Testis (tissue), 2 donors: ENCODE measurements at regions not wholly inside any gene's neighbourhood (a gene's known extent, or its start where the extent isn't known, plus 50 kb on each side); places are given as distances from the start of the nearest gene placed in this dataset.

ENCODE experiments used
- POLR2A ChIP-seq: fragments of 450-650 bp; IDR thresholded peaks from one replicate; pipeline ENCODE4 v1.6.1; 2017; ENCODE audit warnings: antibody characterized with exemption, mild to moderate bottlenecking, moderate library complexity
- TF ChIP-seq, protein P1 (sequence below), 3 experiments: fragments of 450-650 bp in 2 of 3; fragments of 200-600 bp in 1 of 3; sonication (generic) in 1 of 3; IDR thresholded peaks; one replicate each; pipeline ENCODE4 v1.5.1; 2016 to 2019; ENCODE audit warnings: antibody characterized with exemption in 3 of 3, mild to moderate bottlenecking in 2 of 3, moderate library complexity in 1 of 3

GRCh38 chrX:81957900-81958545 lies 756.1 kb downstream of the SH3BGRL start:
- TF ChIP-seq POLR2A: no peak
- TF ChIP-seq, protein P1, sequence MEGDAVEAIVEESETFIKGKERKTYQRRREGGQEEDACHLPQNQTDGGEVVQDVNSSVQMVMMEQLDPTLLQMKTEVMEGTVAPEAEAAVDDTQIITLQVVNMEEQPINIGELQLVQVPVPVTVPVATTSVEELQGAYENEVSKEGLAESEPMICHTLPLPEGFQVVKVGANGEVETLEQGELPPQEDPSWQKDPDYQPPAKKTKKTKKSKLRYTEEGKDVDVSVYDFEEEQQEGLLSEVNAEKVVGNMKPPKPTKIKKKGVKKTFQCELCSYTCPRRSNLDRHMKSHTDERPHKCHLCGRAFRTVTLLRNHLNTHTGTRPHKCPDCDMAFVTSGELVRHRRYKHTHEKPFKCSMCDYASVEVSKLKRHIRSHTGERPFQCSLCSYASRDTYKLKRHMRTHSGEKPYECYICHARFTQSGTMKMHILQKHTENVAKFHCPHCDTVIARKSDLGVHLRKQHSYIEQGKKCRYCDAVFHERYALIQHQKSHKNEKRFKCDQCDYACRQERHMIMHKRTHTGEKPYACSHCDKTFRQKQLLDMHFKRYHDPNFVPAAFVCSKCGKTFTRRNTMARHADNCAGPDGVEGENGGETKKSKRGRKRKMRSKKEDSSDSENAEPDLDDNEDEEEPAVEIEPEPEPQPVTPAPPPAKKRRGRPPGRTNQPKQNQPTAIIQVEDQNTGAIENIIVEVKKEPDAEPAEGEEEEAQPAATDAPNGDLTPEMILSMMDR (IDR thresholded peaks at IDR 0.05): no peak
